HUES6 (cell line): ENCODE measurements at regions not wholly inside any gene's neighbourhood (a gene's known extent, or its start where the extent isn't known, plus 50 kb on each side); places are given as distances from the start of the nearest gene placed in this dataset.
"Not testable (repeated sequence)": the region's sequence is repeated elsewhere in the genome, so short reads cannot be mapped to it uniquely, and the experiment has no call there.

Source experiments
- H3K27ac ChIP-seq: 2 replicates; pipeline ENCODE4 v1.7.0; 2013; ENCODE audit warnings: low read depth, mild to moderate bottlenecking, low read length, inconsistent platforms
- H3K27me3 ChIP-seq: 2 replicates; pipeline ENCODE4 v1.6.1; 2013; ENCODE audit warnings: low read length; ENCODE audit not compliant: control insufficient read depth, insufficient read depth
- H3K36me3 ChIP-seq: 2 replicates; pipeline ENCODE4 v1.6.1; 2013; ENCODE audit warnings: low read length; ENCODE audit not compliant: control insufficient read depth, insufficient read depth
- H3K4me1 ChIP-seq: 2 replicates; pipeline ENCODE4 v1.6.1; 2013; ENCODE audit warnings: low read length; ENCODE audit not compliant: control insufficient read depth, insufficient read depth
- H3K4me3 ChIP-seq: 2 replicates; pipeline ENCODE4 v1.5.1; 2013; ENCODE audit warnings: low read depth, low read length
- H3K9ac ChIP-seq: one replicate; pipeline ENCODE4 v1.6.1; 2013; ENCODE audit warnings: mild to moderate bottlenecking, low read length
- H3K9me3 ChIP-seq: 2 replicates; pipeline ENCODE4 v1.6.1; 2013; ENCODE audit warnings: low read depth, low read length; ENCODE audit not compliant: control insufficient read depth, insufficient read depth

DNA sequence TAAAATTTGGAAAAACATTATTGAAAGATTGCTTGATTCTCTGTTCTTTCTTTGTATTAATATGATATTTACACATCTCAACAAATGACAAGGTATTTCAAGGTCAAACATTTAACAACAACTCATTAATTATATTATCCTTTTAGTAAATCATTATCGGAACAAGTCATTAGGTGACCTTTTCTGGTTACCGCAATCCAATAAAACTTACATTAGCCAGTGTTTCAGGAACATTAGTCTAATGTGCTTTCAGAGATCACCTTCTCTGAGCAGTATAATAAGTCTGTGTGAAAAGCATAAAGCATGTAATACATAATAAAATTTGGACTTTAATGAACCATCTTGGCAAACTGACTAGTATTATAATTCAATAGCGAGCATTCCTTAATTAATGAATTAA lies 1466.4 kb downstream of the FAM181B start:
- H3K27me3 ChIP-seq: no peaks in the 10 kb centered on the region
- H3K9me3 ChIP-seq: no peaks in the 10 kb centered on the region
- H3K9ac ChIP-seq: no peak overlapping the region
- no peak overlapping the region for H3K27ac ChIP-seq
- no peaks in the 10 kb centered on the region for H3K36me3 ChIP-seq
- 0 out of 2 replicates have a peak, but pooled peaks cover 4% of the 10 kb centered on the region for H3K4me1 ChIP-seq
- no peak overlapping the region for H3K4me3 ChIP-seq

DNA sequence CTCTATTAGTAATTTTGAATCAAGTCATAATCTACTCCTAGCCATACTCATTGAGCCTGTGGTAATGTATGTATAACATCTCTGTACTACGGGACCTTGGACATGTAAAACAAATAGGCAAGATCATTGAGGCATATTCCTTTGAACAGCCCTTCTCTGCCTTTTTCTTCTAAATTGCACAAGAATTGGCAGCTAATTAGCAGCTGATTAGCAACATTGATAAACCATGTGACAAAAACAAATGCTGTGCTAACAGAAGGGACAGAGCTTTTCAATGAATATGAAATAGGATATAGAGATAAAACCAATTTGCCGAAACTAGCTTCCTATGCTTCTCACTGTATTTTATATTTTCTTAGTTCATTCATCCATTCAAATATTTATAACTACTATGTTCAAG lies 1474.2 kb downstream of the FAM181B start:
- H3K4me1 ChIP-seq: no peaks in the 10 kb centered on the region
- no peaks in the 10 kb centered on the region for H3K36me3 ChIP-seq
- no peak overlapping the region for H3K9ac ChIP-seq
- no peaks in the 10 kb centered on the region for H3K9me3 ChIP-seq
- H3K27ac ChIP-seq: no peak overlapping the region
- no peaks in the 10 kb centered on the region for H3K27me3 ChIP-seq
- no peak overlapping the region for H3K4me3 ChIP-seq

DNA sequence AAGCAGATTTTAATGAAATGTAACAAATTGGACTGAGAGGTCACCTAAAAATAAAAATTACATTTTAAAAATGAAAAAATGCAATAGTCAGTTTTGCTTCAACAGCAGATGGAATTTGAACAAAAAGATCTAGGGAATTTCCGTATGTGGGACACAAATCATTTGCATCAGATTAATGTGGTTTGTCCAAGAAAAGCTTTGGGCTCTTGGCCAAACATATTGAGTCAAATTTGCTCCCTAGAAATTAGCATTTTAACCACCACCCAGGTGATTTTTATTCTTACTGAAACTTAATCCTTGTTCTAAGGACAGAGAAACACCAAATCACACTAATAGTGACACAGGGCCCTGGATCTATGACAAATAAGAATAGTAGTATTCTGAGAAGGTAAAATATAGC lies 1477.8 kb downstream of the FAM181B start:
- H3K27ac ChIP-seq: no peak overlapping the region
- H3K4me1 ChIP-seq: no peaks in the 10 kb centered on the region
- no peaks in the 10 kb centered on the region for H3K9me3 ChIP-seq
- no peaks in the 10 kb centered on the region for H3K27me3 ChIP-seq
- H3K36me3 ChIP-seq: no peaks in the 10 kb centered on the region
- no peak overlapping the region for H3K4me3 ChIP-seq
- no peak overlapping the region for H3K9ac ChIP-seq

DNA sequence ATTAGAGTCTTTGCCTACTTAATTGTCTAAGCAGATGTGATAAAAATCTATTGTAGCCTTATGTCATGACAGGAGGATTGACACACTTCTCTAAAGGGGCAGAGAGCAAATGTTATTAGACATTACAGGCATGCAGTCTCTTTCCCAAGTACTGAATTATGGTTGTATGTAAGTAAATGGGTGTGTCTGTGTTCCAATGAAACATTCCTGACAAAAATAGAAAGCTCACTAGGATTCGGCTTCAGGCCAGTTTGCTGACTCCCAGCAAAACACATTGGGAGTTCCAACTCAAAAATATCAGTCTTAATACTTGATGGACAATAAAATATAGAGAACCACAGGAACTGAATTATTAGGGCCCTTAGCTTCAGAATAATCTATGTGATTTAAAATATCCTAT lies 1480.4 kb downstream of the FAM181B start:
- no peaks in the 10 kb centered on the region for H3K27me3 ChIP-seq

DNA sequence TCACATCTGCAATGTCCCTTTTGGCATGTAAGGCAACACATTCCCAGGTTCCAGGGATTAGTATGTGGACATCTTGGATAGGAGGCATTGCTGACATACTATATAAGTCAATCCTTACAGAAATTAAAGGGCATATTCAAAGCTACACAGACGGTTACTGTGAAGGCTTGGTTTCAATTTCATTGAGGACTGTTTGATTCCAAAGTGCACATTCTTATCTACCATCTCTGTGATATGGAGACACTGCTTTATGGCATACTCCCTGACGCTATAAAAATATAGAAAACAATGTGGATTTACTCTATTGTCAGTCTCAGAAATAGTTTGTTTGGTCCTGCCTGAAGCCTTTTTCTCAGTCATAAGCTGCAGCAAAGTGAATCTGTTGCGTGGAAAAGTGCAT lies 1486.7 kb downstream of the FAM181B start:
- Histone ChIP-seq H3K27ac (no peak overlapping the region), H3K36me3 (no peaks in the 10 kb centered on the region), H3K4me3 (no peak overlapping the region), H3K27me3 (no peaks in the 10 kb centered on the region), H3K4me1 (no peaks in the 10 kb centered on the region), H3K9me3 (no peaks in the 10 kb centered on the region), H3K9ac (no peak overlapping the region)

More for the DNA sequence above, 1480.4 kb downstream of the FAM181B start:
- Histone ChIP-seq H3K9me3 (no peaks in the 10 kb centered on the region), H3K4me3 (no peak overlapping the region), H3K9ac (no peak overlapping the region), H3K4me1 (no peaks in the 10 kb centered on the region), H3K27ac (no peak overlapping the region), H3K36me3 (no peaks in the 10 kb centered on the region)

DNA sequence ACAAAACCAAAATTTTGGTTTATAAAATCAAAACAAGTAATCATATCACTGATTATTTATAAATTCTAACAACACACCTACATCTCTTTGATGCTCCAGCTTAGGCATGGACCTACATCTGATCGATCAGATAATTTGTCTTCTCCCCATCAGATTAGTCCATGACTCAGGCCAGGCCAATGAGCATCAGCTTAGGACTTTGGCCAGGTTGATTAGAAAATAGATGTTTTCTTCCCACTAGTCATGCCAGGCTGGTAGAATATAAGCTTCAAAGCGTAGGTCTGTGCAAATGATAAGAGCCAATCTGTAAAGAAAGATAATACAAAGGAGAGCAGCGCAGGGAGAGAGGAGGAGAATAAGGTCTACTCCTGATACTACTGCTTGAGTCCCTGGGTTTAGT lies 1487.9 kb downstream of the FAM181B start:
- no peaks in the 10 kb centered on the region for H3K36me3 ChIP-seq
- H3K27ac ChIP-seq: no peak overlapping the region
- no peak overlapping the region for H3K9ac ChIP-seq
- H3K4me1 ChIP-seq: no peaks in the 10 kb centered on the region
- no peak overlapping the region for H3K4me3 ChIP-seq
- H3K9me3 ChIP-seq: no peaks in the 10 kb centered on the region
- H3K27me3 ChIP-seq: no peaks in the 10 kb centered on the region

DNA sequence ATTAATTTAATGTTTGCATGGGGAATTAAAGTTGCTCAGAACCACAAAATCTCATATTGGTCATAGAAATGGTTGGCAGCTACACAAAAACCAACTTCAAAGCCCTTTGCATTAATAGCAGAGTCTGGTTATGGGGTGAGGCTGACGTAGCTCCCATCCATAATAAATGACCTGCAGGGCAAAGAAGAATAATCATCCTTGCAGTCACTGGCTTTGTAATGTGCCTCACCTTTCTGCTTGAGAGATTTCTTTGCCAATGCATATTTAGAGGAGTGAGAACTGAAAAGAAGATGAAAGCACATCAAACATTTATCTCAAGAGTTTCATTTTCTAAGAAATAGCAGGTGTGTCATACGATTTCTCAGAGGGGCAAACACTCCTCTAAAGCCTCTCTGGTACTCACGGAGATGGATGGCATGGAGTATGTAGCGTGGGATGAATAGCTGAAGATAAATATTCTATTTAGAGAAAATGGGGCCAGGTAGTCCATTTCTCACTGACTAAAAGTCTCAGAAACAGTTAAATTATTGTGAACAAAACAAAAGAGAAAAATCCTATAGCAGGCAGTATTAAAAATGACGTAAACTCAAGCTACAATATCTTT lies 1491.9 kb downstream of the FAM181B start:
- no peaks in the 10 kb centered on the region for H3K4me1 ChIP-seq
- no peaks in the 10 kb centered on the region for H3K9me3 ChIP-seq
- H3K36me3 ChIP-seq: no peaks in the 10 kb centered on the region
- no peak overlapping the region for H3K9ac ChIP-seq
- no peak overlapping the region for H3K4me3 ChIP-seq
- no peak overlapping the region for H3K27ac ChIP-seq
- no peaks in the 10 kb centered on the region for H3K27me3 ChIP-seq

DNA sequence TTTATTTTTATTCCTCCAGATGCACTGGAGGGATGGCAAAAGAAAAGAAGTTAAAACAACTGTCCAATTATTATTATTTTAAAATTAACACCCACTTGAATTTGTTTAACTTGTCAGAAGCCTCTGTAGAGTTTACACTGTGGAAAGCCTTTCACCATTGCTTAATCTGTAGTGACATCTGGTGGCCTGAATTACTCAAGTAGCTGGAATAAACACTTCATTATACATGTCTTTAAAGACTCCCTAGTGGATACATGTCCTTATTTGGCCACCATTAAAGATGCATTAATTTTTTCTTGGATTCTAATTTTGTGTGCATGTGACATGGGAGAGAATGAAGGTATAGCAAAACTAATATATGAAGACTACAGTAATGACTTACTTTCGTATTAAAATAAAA lies 1496.5 kb downstream of the FAM181B start:
- no peak overlapping the region for H3K9ac ChIP-seq
- no peak overlapping the region for H3K27ac ChIP-seq

DNA sequence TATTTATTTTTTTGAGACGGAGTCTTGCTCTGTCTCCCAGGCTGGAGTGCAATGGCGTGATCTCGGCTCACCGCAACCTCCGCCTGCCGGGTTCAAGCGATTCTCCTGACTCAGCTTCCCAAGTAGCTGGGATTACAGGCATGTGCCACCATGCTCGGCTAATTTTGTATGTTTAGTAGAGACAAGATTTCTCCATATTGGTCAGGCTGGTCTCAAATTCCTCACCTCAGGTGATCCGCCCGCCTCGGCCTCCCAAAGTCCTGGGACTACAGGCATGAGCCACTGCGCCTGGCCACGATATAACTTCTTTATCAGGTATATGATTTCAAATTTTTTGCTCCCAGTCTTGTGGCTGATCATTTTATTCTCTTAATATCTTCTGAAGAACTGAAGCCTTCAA lies 1506.3 kb downstream of the FAM181B start:
- H3K36me3 ChIP-seq, H3K4me3 ChIP-seq, H3K4me1 ChIP-seq, H3K9ac ChIP-seq, H3K9me3 ChIP-seq, H3K27me3 ChIP-seq, H3K27ac ChIP-seq: not testable (repeated sequence)

More for the DNA sequence above, 1496.5 kb downstream of the FAM181B start:
- Histone ChIP-seq H3K27me3 (no peaks in the 10 kb centered on the region), H3K4me1 (no peaks in the 10 kb centered on the region), H3K36me3 (no peaks in the 10 kb centered on the region), H3K4me3 (no peak overlapping the region), H3K9me3 (no peaks in the 10 kb centered on the region)

DNA sequence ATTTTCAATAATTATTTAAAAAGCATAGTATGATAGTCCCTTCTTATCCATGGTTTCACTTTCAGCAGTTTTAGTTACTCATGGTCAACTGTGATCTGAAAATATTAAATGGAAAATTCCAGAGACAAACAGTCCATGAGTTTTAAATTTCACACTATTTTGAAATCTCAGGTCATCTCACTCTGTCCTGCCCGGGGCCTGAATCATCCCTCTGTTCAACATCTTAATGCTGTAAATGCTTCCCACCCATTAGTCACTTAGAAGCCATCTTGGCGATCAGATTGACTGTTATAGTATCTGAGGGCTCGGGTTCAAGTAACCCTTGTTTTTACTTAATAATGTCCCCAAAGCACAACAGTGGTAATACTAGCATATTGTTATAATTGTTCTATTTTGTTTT lies 1509.3 kb downstream of the FAM181B start:
- Histone ChIP-seq H3K9me3 (no peaks in the 10 kb centered on the region), H3K27me3 (no peaks in the 10 kb centered on the region), H3K4me1 (no peaks in the 10 kb centered on the region), H3K27ac (no peak overlapping the region), H3K36me3 (no peaks in the 10 kb centered on the region), H3K4me3 (no peak overlapping the region), H3K9ac (no peak overlapping the region)

DNA sequence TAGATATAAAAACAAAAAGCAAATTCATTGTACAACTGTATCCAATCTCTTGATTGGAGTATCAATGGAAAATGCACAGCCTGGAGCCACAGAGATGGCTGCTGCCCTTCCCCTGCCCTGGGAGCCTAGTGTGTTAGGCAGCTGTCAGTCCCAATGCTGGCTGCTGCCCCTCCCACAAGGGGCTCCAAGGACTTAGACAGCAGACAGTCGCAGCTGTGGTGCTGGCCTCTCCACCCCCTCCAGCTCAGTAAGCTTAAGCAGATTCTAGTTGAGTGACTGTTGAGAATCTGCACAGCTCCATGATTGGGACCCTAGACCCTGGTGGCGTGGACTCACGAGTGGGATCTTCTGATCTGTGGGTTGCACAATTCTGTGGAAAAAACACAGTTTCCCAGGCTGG lies 1511.2 kb downstream of the FAM181B start:
- Histone ChIP-seq H3K36me3 (no peaks in the 10 kb centered on the region), H3K9me3 (no peaks in the 10 kb centered on the region), H3K4me1 (no peaks in the 10 kb centered on the region), H3K4me3 (no peak overlapping the region), H3K27ac (no peak overlapping the region), H3K27me3 (no peaks in the 10 kb centered on the region), H3K9ac (no peak overlapping the region)
